ENCODE measurements at regions not wholly inside any gene's neighbourhood (a gene's known extent, or its start where the extent isn't known, plus 50 kb on each side); places are given as distances from the start of the nearest gene placed in this dataset.

DNA sequence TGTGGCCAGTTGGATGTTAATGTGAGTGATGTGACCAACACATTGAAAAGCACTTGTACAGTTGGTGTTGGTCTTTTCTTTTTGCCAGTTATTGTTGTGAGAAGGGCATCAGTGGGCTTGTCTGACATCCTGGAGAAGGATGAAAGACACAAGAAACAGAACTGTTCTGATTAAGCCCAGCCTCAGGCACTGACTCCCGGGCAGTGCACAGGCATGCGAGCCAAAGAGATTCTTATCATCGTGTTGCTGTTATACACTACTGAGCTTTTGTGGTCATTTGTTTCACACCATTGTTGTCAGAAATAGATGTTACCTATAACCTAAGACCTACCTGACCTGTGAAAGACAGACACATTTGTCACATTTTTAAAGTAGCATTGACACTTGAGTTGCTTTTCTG lies 236.8 kb upstream of the CA10 start:
- no peaks in the 10 kb centered on the region for H3K27me3 Mint-ChIP-seq
- ATAC-seq (no peak), DNase-seq (no peak)
- no peak overlapping the region for H3K4me3 Mint-ChIP-seq
- no peak overlapping the region for H3K27ac Mint-ChIP-seq
- POLR2A ChIA-PET, result no interaction called here
- H3K36me3 Mint-ChIP-seq (ENCODE audit: low read depth), result no peaks in the 10 kb centered on the region
- intact Hi-C loops (cut with DNase I, micrococcal nuclease), result no loop called here
- H3K9me3 Mint-ChIP-seq (ENCODE audit: low read depth), result no peaks in the 10 kb centered on the region
- H3K4me1 Mint-ChIP-seq, result no peaks in the 10 kb centered on the region
- CTCF ChIA-PET, result no interaction called here

DNA sequence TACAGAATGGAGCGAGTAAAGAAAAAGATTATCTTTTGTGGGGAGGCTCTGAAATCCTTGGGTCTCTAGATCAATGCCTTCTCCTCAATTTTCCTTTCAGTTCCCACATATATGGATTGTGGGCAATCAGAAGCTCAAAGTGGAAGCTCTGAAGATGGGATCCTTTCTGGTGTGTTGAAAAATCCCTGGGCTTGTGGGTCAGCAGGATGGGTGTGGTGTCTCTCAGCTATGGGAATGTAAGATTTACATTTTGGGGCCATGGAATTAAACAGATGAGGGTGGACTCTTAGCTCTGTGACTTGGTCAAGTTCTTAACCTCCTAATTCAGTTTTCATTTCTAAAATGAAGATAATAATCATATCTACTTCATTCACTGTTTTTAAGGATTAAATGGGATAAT lies 231.9 kb upstream of the CA10 start:
- no peaks in the 10 kb centered on the region for H3K36me3 Mint-ChIP-seq (ENCODE audit: low read depth)

DNA sequence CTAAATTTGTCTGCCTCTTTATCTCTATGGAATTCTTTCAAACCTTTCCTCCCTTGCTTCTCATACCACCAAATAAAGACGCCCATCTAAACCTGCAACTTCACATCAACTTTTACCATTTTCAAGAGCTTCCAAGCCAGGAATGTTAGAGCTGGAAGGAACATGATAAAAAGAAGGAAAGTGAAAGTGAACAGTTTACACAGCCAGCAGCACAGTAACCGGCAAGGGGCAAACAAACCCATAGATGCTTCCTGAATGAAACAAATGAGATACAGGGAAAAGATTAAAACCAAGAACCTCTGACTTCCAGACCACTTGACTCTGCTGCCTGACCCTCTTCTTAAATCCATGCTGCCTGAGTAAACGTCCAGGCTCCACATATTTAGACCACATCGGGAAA lies 231.1 kb upstream of the CA10 start:
- Mint-ChIP-seq H3K4me3 (no peak overlapping the region), H3K4me1 (no peaks in the 10 kb centered on the region), H3K27ac (no peak overlapping the region), H3K27me3 (no peaks in the 10 kb centered on the region), H3K36me3 (ENCODE audit: low read depth) (no peaks in the 10 kb centered on the region), H3K9me3 (ENCODE audit: low read depth) (no peaks in the 10 kb centered on the region)
- ATAC-seq (no peak), DNase-seq (no peak)
- CTCF ChIA-PET, result no interaction called here
- intact Hi-C loops (cut with DNase I, micrococcal nuclease), result no loop called here
- POLR2A ChIA-PET, result no interaction called here

More for the DNA sequence above, 231.9 kb upstream of the CA10 start:
- Mint-ChIP-seq H3K9me3 (ENCODE audit: low read depth) (no peaks in the 10 kb centered on the region), H3K4me1 (no peaks in the 10 kb centered on the region), H3K4me3 (no peak overlapping the region), H3K27ac (no peak overlapping the region), H3K27me3 (no peaks in the 10 kb centered on the region)
- CTCF ChIA-PET, result no interaction called here
- ATAC-seq, result no peak
- POLR2A ChIA-PET, result no interaction called here
- intact Hi-C loops (cut with DNase I, micrococcal nuclease), result no loop called here
- no peak for DNase-seq

DNA sequence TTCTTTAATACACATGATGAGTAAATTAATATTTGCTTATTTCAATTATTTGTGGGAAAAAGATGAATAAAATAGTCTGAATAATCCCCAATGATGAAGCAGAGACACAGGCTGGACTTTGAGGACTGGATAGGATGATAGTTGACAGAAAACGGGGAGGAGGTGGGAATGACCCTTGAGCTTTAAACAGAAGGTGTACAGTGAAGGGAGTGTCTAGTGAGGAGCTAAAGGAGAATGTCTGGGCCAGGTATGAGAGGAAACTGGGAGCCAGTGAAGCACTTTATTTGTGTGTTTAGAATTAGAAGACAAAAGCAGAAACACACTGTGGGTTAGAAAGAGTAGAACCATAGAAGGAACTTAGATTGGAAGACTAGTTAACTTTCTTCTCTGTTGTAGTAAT lies 230.4 kb upstream of the CA10 start:
- POLR2A ChIA-PET, result no interaction called here
- H3K9me3 Mint-ChIP-seq (ENCODE audit: low read depth), result no peaks in the 10 kb centered on the region
- H3K27ac Mint-ChIP-seq, result no peak overlapping the region
- intact Hi-C loops (cut with DNase I, micrococcal nuclease), result no loop called here
- no peaks in the 10 kb centered on the region for H3K36me3 Mint-ChIP-seq (ENCODE audit: low read depth)
- ATAC-seq, result no peak
- no peaks in the 10 kb centered on the region for H3K4me1 Mint-ChIP-seq
- CTCF ChIA-PET, result no interaction called here
- no peak for DNase-seq
- no peak overlapping the region for H3K4me3 Mint-ChIP-seq
- H3K27me3 Mint-ChIP-seq, result no peaks in the 10 kb centered on the region

DNA sequence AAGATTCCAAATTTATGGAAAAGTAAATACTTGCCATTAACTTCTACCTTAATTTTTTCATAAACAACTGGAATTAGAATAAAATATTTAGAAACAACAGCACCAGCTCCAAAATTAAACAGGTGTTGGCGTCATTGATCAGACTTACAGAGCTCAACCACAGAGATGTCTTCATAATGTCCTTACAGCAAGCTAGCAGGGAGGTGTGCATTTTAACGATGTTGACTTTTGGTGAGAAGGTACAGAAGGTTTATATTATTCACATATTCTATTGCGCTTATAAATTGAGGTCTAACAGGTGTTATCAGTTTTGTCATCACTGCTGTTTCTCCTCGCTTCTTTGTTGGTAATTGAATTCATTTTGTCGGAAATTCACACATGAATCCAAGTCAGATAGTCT lies 226.2 kb upstream of the CA10 start:
- no peaks in the 10 kb centered on the region for H3K27me3 Mint-ChIP-seq
- intact Hi-C loops (cut with DNase I, micrococcal nuclease), result no loop called here
- DNase-seq, result no peak
- no peak for ATAC-seq
- POLR2A ChIA-PET, result no interaction called here
- no peaks in the 10 kb centered on the region for H3K36me3 Mint-ChIP-seq (ENCODE audit: low read depth)
- H3K4me1 Mint-ChIP-seq, result no peaks in the 10 kb centered on the region
- peaks cover 2% of the 10 kb centered on the region for H3K9me3 Mint-ChIP-seq (ENCODE audit: low read depth)
- no peak overlapping the region for H3K4me3 Mint-ChIP-seq
- CTCF ChIA-PET, result no interaction called here
- H3K27ac Mint-ChIP-seq, result no peak overlapping the region

DNA sequence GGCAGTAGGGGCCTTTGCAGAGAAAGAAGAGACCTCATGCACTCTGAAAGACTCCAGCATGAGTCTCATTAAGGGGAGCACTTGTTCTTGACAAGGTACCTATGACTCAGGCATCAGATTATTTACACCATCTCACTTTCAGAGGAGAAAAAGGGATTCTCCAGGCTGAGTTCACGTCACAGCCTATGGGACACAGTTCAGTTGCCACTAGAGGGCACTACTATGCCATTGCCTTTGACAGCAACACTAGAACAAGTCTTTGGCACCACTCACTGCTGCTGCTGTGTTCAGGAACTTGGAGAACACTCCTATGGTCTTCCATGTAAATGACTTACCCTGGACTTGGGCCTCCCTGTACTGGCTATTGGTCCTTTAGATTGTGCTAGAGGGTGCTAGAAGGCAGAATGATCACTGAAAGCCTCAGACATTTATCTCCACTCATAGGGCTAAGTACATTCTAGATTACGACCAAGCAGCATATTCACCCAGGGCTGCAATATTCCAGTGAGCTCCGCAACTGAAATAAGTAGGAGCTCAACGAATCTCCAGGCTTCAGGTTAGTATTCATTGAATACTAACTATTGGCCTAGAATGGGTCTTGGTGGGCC lies 225.1 kb upstream of the CA10 start:
- no peaks in the 10 kb centered on the region for H3K4me1 Mint-ChIP-seq
- ATAC-seq (peak; percentile 64), DNase-seq (peak; percentile 47)
- no peak overlapping the region for H3K4me3 Mint-ChIP-seq
- no peaks in the 10 kb centered on the region for H3K36me3 Mint-ChIP-seq (ENCODE audit: low read depth)
- no peak overlapping the region for H3K27ac Mint-ChIP-seq
- ChIA-PET POLR2A (no interaction called here), CTCF (no interaction called here)
- intact Hi-C loops (cut with DNase I, micrococcal nuclease), result no loop called here
- peaks cover 2% of the 10 kb centered on the region for H3K9me3 Mint-ChIP-seq (ENCODE audit: low read depth)
- no peaks in the 10 kb centered on the region for H3K27me3 Mint-ChIP-seq

DNA sequence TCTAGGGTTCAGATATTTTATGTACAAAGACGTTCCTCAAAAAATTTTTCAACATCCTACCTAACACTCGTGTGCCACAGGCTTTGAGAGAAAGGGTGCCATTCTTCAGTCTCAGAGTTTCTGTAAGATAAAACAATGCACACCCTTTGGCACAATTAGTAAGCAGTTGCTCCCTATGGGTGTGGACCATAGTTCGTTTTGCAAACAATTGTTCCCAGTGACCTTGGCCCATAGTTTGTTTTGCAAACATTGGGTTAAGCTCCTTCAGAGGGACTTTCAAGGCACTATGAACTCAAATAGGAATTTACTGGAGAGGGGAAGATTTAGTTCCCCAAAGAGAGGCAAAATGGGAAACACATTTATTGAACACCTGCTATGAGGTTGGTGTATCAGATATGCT lies 220.3 kb upstream of the CA10 start:
- Mint-ChIP-seq H3K4me1 (no peaks in the 10 kb centered on the region), H3K27me3 (no peaks in the 10 kb centered on the region), H3K4me3 (no peak overlapping the region), H3K36me3 (ENCODE audit: low read depth) (no peaks in the 10 kb centered on the region), H3K27ac (no peak overlapping the region), H3K9me3 (ENCODE audit: low read depth) (peaks cover 2% of the 10 kb centered on the region)
- CTCF ChIA-PET, result no interaction called here
- intact Hi-C loops (cut with DNase I, micrococcal nuclease), result no loop called here
- ATAC-seq (no peak), DNase-seq (no peak)
- POLR2A ChIA-PET, result no interaction called here

DNA sequence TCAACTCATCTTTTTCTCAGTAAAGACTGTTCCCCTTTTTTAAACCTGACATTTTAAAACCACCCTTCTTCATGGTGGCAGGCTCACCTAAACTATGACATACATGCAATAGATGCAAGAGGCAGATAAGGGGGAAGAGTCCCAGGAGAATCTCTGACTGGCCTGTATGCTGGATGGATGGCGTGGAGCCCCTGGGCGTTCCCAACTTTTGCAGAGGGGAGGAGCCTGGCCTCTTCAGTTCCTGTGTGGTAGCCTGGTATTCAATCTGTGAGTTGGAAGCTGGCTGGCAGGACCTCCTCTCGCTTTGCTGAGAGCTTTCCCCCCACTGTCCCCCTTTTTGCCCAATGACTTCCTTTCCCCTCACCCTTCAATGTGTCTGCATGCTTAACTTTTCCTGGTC lies 217.6 kb upstream of the CA10 start:
- POLR2A ChIA-PET, result no interaction called here

DNA sequence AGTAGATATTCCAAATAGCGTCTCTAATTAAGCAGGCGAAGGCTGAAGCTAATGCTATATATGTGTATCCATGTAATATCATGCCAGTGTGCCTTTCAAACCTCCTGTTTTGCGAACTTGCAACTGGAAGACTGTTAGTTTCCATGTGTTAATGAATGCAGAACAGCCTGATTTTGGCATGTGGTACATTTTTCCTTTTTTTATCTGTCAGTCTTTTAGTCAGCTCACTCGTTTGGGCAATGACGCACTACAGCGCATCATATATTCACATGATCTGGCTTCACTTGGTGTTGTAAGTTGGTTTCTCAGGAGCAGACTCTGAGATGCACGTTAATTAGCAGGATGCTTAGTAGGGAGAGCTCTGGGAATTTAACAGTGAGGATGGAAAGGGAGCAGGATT lies 210.4 kb upstream of the CA10 start:
- no peak overlapping the region for H3K4me3 Mint-ChIP-seq
- ATAC-seq (no peak), DNase-seq (no peak)
- no peaks in the 10 kb centered on the region for H3K4me1 Mint-ChIP-seq
- ChIA-PET CTCF (no interaction called here), POLR2A (no interaction called here)
- H3K36me3 Mint-ChIP-seq (ENCODE audit: low read depth), result no peaks in the 10 kb centered on the region
- intact Hi-C loops (cut with DNase I, micrococcal nuclease), result no loop called here
- peaks cover 4% of the 10 kb centered on the region for H3K9me3 Mint-ChIP-seq (ENCODE audit: low read depth)
- H3K27ac Mint-ChIP-seq, result no peak overlapping the region
- H3K27me3 Mint-ChIP-seq, result no peaks in the 10 kb centered on the region

More for the DNA sequence above, 217.6 kb upstream of the CA10 start:
- no peaks in the 10 kb centered on the region for H3K27me3 Mint-ChIP-seq
- no peaks in the 10 kb centered on the region for H3K4me1 Mint-ChIP-seq
- ATAC-seq (no peak), DNase-seq (no peak)
- intact Hi-C loops (cut with DNase I, micrococcal nuclease), result no loop called here
- CTCF ChIA-PET, result no interaction called here
- H3K9me3 Mint-ChIP-seq (ENCODE audit: low read depth), result no peaks in the 10 kb centered on the region
- H3K4me3 Mint-ChIP-seq, result no peak overlapping the region
- H3K27ac Mint-ChIP-seq, result no peak overlapping the region
- no peaks in the 10 kb centered on the region for H3K36me3 Mint-ChIP-seq (ENCODE audit: low read depth)

DNA sequence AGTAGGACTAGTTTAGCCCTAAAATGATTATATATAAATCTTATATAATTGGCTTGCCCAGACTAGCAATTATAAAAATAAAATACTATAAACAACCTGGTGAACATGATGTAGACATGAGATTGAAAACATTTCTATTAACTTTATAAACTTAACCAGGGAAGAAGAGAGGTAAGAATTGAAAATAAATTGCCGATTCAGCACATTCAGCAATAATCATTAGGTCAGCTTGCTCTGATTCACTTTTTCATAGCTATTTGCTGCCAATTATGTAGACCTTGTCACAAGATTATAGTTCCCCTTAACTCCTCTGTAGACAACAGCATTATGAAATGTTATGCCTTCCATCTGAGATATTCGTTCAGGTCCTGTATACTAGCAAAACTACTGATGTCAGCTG lies 199.3 kb upstream of the CA10 start:
- Mint-ChIP-seq H3K9me3 (ENCODE audit: low read depth) (peaks cover 15% of the 10 kb centered on the region), H3K27me3 (no peaks in the 10 kb centered on the region), H3K36me3 (ENCODE audit: low read depth) (no peaks in the 10 kb centered on the region), H3K4me1 (no peaks in the 10 kb centered on the region), H3K4me3 (no peak overlapping the region), H3K27ac (no peak overlapping the region)
- intact Hi-C loops (cut with DNase I, micrococcal nuclease), result loop anchor here in 1 of 2 experiments (10.0 kb wide), 1 partner anchor 57 kb away; no protein-coding TSS in a partner anchor
- ATAC-seq, result no peak
- ChIA-PET CTCF (no interaction called here), POLR2A (no interaction called here)
- DNase-seq, result no peak

DNA sequence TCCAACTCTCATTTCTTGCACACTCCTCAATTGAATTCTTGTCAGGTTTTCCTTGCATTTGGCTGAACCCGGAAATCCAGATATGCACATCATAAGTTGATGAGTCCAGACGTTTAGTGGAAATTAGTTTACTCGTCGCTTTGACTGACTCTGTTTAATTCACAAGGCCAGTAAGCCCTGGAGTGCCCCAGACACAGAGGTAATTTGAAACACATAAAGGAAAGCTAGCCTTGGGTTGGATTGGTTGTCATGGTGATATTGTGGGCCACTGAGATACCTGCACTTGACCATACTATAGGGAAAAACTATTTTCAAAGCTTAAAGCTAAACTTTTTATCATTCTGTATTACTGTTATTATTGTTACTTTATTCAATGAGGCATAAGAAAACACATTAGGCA lies 178.3 kb upstream of the CA10 start:
- DNase-seq, result no peak
- intact Hi-C loops (cut with DNase I, micrococcal nuclease), result no loop called here
- H3K27ac Mint-ChIP-seq, result no peak overlapping the region
- no peak for ATAC-seq
- no peak overlapping the region for H3K4me3 Mint-ChIP-seq
- ChIA-PET POLR2A (no interaction called here), CTCF (no interaction called here)
- H3K9me3 Mint-ChIP-seq (ENCODE audit: low read depth), result peaks cover 4% of the 10 kb centered on the region
- no peaks in the 10 kb centered on the region for H3K4me1 Mint-ChIP-seq
- no peaks in the 10 kb centered on the region for H3K27me3 Mint-ChIP-seq
- H3K36me3 Mint-ChIP-seq (ENCODE audit: low read depth), result no peaks in the 10 kb centered on the region

DNA sequence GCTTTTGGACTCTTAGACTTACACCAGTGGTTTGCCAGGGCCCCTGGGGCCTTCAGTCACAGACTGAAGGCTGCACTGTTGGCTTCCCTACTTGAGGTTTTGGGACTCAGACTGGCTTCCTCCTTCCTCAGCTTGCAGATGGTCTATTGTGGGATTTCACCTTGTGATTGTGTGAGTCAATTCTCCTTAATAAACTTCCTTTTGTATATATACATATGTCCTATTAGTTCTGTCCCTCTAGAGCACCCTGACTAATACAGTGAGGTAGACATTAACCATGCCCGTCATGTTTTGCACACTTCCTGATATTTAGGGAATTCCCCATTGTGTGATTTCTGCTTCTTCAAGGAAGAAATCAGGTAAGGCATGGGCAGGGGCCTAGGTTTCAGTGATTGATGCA lies 147.8 kb upstream of the CA10 start:
- ChIA-PET CTCF (no interaction called here), POLR2A (no interaction called here)
- no peak for DNase-seq
- Mint-ChIP-seq H3K27ac (no peak overlapping the region), H3K4me1 (no peaks in the 10 kb centered on the region), H3K9me3 (ENCODE audit: low read depth) (peaks cover 11% of the 10 kb centered on the region), H3K36me3 (ENCODE audit: low read depth) (no peaks in the 10 kb centered on the region), H3K27me3 (no peaks in the 10 kb centered on the region), H3K4me3 (no peak overlapping the region)
- ATAC-seq, result no peak
- intact Hi-C loops (cut with DNase I, micrococcal nuclease), result no loop called here

DNA sequence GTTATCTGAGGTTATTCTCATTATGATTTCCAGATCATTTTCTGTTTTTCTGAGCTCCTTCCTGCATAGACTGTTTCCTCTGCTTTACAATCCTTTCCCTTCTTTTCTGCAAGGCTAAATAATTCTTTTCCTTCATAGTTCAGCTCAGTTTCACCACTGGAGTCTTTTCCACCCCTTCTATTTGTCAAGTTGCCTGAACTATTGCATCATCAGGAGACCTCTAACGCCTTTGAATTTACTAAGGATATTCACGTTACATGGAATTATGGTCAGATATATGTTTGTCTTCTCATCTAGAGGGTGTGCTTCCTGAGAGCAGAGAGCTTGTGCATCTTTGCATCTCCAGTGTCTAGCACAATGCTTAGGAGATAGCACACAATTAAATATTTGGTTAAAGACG lies 140.4 kb upstream of the CA10 start:
- Mint-ChIP-seq H3K36me3 (ENCODE audit: low read depth) (no peaks in the 10 kb centered on the region), H3K4me1 (no peaks in the 10 kb centered on the region), H3K27me3 (no peaks in the 10 kb centered on the region), H3K9me3 (ENCODE audit: low read depth) (no peaks in the 10 kb centered on the region), H3K27ac (no peak overlapping the region), H3K4me3 (no peak overlapping the region)
- DNase-seq, result no peak
- ATAC-seq, result no peak
- POLR2A ChIA-PET, result no interaction called here
- CTCF ChIA-PET, result no interaction called here
- intact Hi-C loops (cut with DNase I, micrococcal nuclease), result no loop called here
